Transverse colon (tissue), 4 donors: ENCODE measurements at regions not wholly inside any gene's neighbourhood (a gene's known extent, or its start where the extent isn't known, plus 50 kb on each side); places are given as distances from the start of the nearest gene placed in this dataset.

Experiments
- CTCF ChIP-seq, 5 experiments: fragments of 200-600 bp in 3 of 5; fragments of 450-650 bp in 2 of 5; sonication (generic) in 3 of 5; IDR thresholded peaks; 1 replicate in 2 of 5; 2 replicates in 3 of 5; pipeline ENCODE4 v1.5.1; 2016 to 2017; ENCODE audit warnings: antibody characterized with exemption in 5 of 5, inconsistent platforms in 3 of 5, mild to moderate bottlenecking in 2 of 5, moderate library complexity in 1 of 5
- EP300 ChIP-seq: sonication (generic); formaldehyde crosslinking; IDR thresholded peaks from one replicate; pipeline ENCODE4 v1.6.1; 2017; ENCODE audit warnings: antibody characterized with exemption, low read depth
- POLR2A ChIP-seq: fragments of 450-650 bp; IDR thresholded peaks from one replicate; pipeline ENCODE4 v1.6.1; 2016; ENCODE audit warnings: antibody characterized with exemption, mild to moderate bottlenecking, moderate library complexity
- POLR2AphosphoS5 ChIP-seq, 3 donors: sonication (generic); formaldehyde crosslinking; IDR thresholded peaks; one replicate each; pipeline ENCODE4 v1.6.1; 2016; ENCODE audit warnings: antibody characterized with exemption in 3 of 3

GRCh38 chr4:27720010-27720766, 859.5 kb downstream of the STIM2 start:
- TF ChIP-seq POLR2AphosphoS5 (IDR thresholded peaks at IDR 0.05) (no peak), EP300 (no peak), CTCF (IDR thresholded peaks at IDR 0.05) (no peak), POLR2A (no peak)
